Progenitor cell of endocrine pancreas (in vitro differentiated cells): ENCODE measurements at regions not wholly inside any gene's neighbourhood (a gene's known extent, or its start where the extent isn't known, plus 50 kb on each side); places are given as distances from the start of the nearest gene placed in this dataset.
"Not testable (repeated sequence)": the region's sequence is repeated elsewhere in the genome, so short reads cannot be mapped to it uniquely, and the experiment has no call there.

Source experiments
- DNase-seq: peaks from one replicate; pipeline ENCODE4 v3.0.0; 2021; ENCODE audit warnings: low spot score; ENCODE audit not compliant: unreplicated experiment
- H3K27ac Mint-ChIP-seq: 2 replicates; pipeline ENCODE4 v1.8.0; 2021; ENCODE audit warnings: mild to moderate bottlenecking, moderate library complexity, mixed read lengths
- H3K27me3 Mint-ChIP-seq: 2 replicates; pipeline ENCODE4 v1.8.0; 2021; ENCODE audit warnings: mixed read lengths
- H3K36me3 Mint-ChIP-seq: 2 replicates; pipeline ENCODE4 v1.8.0; 2022; ENCODE audit warnings: mixed read lengths; ENCODE audit not compliant: insufficient read depth
- H3K4me1 Mint-ChIP-seq: 2 replicates; pipeline ENCODE4 v1.8.0; 2021; ENCODE audit warnings: low read depth, mixed read lengths
- H3K4me3 Mint-ChIP-seq: 2 replicates; pipeline ENCODE4 v1.8.0; 2021; ENCODE audit warnings: low read depth, mild to moderate bottlenecking, moderate library complexity, mixed read lengths
- H3K9me3 Mint-ChIP-seq: 2 replicates; pipeline ENCODE4 v1.8.0; 2021; ENCODE audit warnings: low read depth, mixed read lengths
- CTCF ChIP-seq: fragments of 200-600 bp; sonication (generic); IDR thresholded peaks from one replicate; pipeline ENCODE4 v1.5.0; 2021; ENCODE audit warnings: antibody characterized with exemption, mild to moderate bottlenecking; ENCODE audit not compliant: unreplicated experiment

GRCh38 chr13:50509771-50510441 lies 333.6 kb downstream of the DLEU7 start:
- no peak for DNase-seq
- Mint-ChIP-seq H3K4me1 (peaks cover 3% of the 10 kb centered on the region), H3K4me3 (no peak overlapping the region), H3K9me3 (peaks cover 6% of the 10 kb centered on the region), H3K36me3 (peaks cover 3% of the 10 kb centered on the region), H3K27me3 (no peaks in the 10 kb centered on the region), H3K27ac (no peak overlapping the region)
- no peak for TF ChIP-seq CTCF

- H3K4me1 Mint-ChIP-seq, DNase-seq, H3K27me3 Mint-ChIP-seq, H3K27ac Mint-ChIP-seq, H3K36me3 Mint-ChIP-seq, H3K9me3 Mint-ChIP-seq, H3K4me3 Mint-ChIP-seq: not testable (repeated sequence)
These were observed 332.5 kb downstream of the DLEU7 start for GRCh38 chr13:50510885-50511545.

GRCh38 chr13:50511877-50512341 lies 331.6 kb downstream of the DLEU7 start:
- Mint-ChIP-seq H3K27ac (no peak overlapping the region), H3K36me3 (peaks cover 3% of the 10 kb centered on the region), H3K4me1 (peaks cover 7% of the 10 kb centered on the region), H3K4me3 (no peak overlapping the region), H3K9me3 (peaks cover 6% of the 10 kb centered on the region), H3K27me3 (no peaks in the 10 kb centered on the region)
- no peak for TF ChIP-seq CTCF
- no peak for DNase-seq

- TF ChIP-seq CTCF, result no peak
- H3K27me3 Mint-ChIP-seq, result no peaks in the 10 kb centered on the region
- H3K4me1 Mint-ChIP-seq, result peaks cover 11% of the 10 kb centered on the region
- no peak overlapping the region for H3K4me3 Mint-ChIP-seq
- H3K27ac Mint-ChIP-seq, result no peak overlapping the region
- H3K9me3 Mint-ChIP-seq, result peaks cover 5% of the 10 kb centered on the region
- peaks cover 2% of the 10 kb centered on the region for H3K36me3 Mint-ChIP-seq
- DNase-seq, result no peak
These were observed 330.8 kb downstream of the DLEU7 start for GRCh38 chr13:50512474-50513299.

GRCh38 chr13:50513300-50513877 lies 330.1 kb downstream of the DLEU7 start:
- no peak overlapping the region for H3K27ac Mint-ChIP-seq
- H3K27me3 Mint-ChIP-seq, result no peaks in the 10 kb centered on the region
- H3K9me3 Mint-ChIP-seq, result peaks cover 3% of the 10 kb centered on the region
- H3K4me1 Mint-ChIP-seq, result peaks cover 13% of the 10 kb centered on the region
- no peak for DNase-seq
- no peak for TF ChIP-seq CTCF
- peaks cover 1% of the 10 kb centered on the region for H3K36me3 Mint-ChIP-seq
- H3K4me3 Mint-ChIP-seq, result no peak overlapping the region
